PC-3 (cell line): ENCODE measurements at regions not wholly inside any gene's neighbourhood (a gene's known extent, or its start where the extent isn't known, plus 50 kb on each side); places are given as distances from the start of the nearest gene placed in this dataset.

Experiments used
- ATAC-seq: fragments of 200-7000 bp; cut with Tn5 transposase; 2 replicates; pipeline ENCODE4 v1.9.1; 2020; ENCODE audit warnings: mild to moderate bottlenecking, moderate library complexity
- BruUV-seq: library from RNA; stranded (reverse); fragments of 400-500 nt; replicated peaks from 2 replicates; lab custom pipeline; 2021; lab: Mats Ljungman, UMichigan
- CTCF ChIA-PET: fragments of 300-600 bp; sonication (Branson Sonifier 250); formaldehyde crosslinking; loops from one replicate; lab custom pipeline; 2022; ENCODE audit warnings: antibody characterized with exemption; lab: Charles Lee
- POLR2A ChIA-PET: fragments of 300-600 bp; sonication (Branson Sonifier 250); formaldehyde crosslinking; loops from one replicate; lab custom pipeline; 2022; ENCODE audit warnings: antibody characterized with exemption; ENCODE audit not compliant: unreplicated experiment; lab: Charles Lee
- DNase-seq: peaks from one replicate; pipeline ENCODE4 v3.0.0-alpha.2; 2015
- H2AFZ ChIP-seq: fragments of 300-600 bp; sonication (generic); 2 replicates; pipeline ENCODE4 v1.6.0; 2016; ENCODE audit warnings: antibody characterized with exemption, low read length
- H3F3A ChIP-seq: fragments of 300-600 bp; sonication (generic); one replicate; pipeline ENCODE4 v1.6.0; 2017; ENCODE audit warnings: antibody characterized with exemption, low read length, control low read depth, mild to moderate bottlenecking; ENCODE audit not compliant: unreplicated experiment
- H3K27ac ChIP-seq: fragments of 300-600 bp; sonication (generic); 2 replicates; pipeline ENCODE4 v1.5.1; 2016; ENCODE audit warnings: mild to moderate bottlenecking, low read length
- H3K27me3 ChIP-seq: fragments of 300-600 bp; sonication (generic); 2 replicates; pipeline ENCODE4 v1.6.1; 2016; ENCODE audit warnings: low read length, mixed read lengths
- H3K36me3 ChIP-seq: fragments of 300-600 bp; sonication (generic); 2 replicates; pipeline ENCODE4 v1.6.1; 2016; ENCODE audit warnings: low read depth, mixed run types, low read length, mixed read lengths
- H3K4me1 ChIP-seq: fragments of 300-600 bp; sonication (generic); 2 replicates; pipeline ENCODE4 v1.5.1; 2016; ENCODE audit warnings: low read length; ENCODE audit not compliant: insufficient read depth
- H3K4me2 ChIP-seq: fragments of 300-600 bp; sonication (generic); 2 replicates; pipeline ENCODE4 v1.6.0; 2016; ENCODE audit warnings: low read length
- H3K4me3 ChIP-seq: fragments of 300-600 bp; sonication (generic); 2 replicates; pipeline ENCODE4 v1.5.1; 2016; ENCODE audit warnings: mild to moderate bottlenecking, low read length, mixed read lengths
- H3K79me2 ChIP-seq: fragments of 300-600 bp; sonication (generic); 2 replicates; pipeline ENCODE4 v1.6.1; 2017; ENCODE audit warnings: low read length, mixed read lengths
- H3K9ac ChIP-seq: fragments of 300-600 bp; sonication (generic); 2 replicates; pipeline ENCODE4 v1.6.0; 2016; ENCODE audit warnings: mild to moderate bottlenecking, low read length
- H3K9me2 ChIP-seq: fragments of 300-600 bp; sonication (generic); replicated peaks from 2 replicates; pipeline ENCODE4 v1.6.1; 2016; ENCODE audit warnings: mixed run types, low read length, mixed read lengths
- H3K9me3 ChIP-seq: fragments of 300-600 bp; sonication (generic); 2 replicates; pipeline ENCODE4 v1.6.1; 2016; ENCODE audit warnings: low read length, mixed read lengths
- H4K20me1 ChIP-seq: fragments of 300-600 bp; sonication (generic); 2 replicates; pipeline ENCODE4 v1.6.1; 2016; ENCODE audit warnings: low read length, mixed read lengths
- CTCF ChIP-seq: fragments of 300-600 bp; sonication (generic); conservative IDR thresholded peaks from 2 replicates; pipeline ENCODE4 v1.5.1; 2017; ENCODE audit warnings: antibody characterized with exemption, low read depth, mild to moderate bottlenecking, low read length
- EZH2 ChIP-seq: fragments of 300-600 bp; sonication (generic); IDR thresholded peaks from one replicate; pipeline ENCODE4 v1.6.1; 2017; ENCODE audit warnings: antibody characterized with exemption, mild to moderate bottlenecking, low read length; ENCODE audit not compliant: unreplicated experiment
- EZH2phosphoT487 ChIP-seq: fragments of 300-600 bp; sonication (generic); IDR thresholded peaks from 2 replicates; pipeline ENCODE4 v1.6.1; 2018; ENCODE audit warnings: mild to moderate bottlenecking, antibody characterized with exemption, low read length, borderline replicate concordance
- intact Hi-C: fragments of 100-400 bp; cut with micrococcal nuclease; formaldehyde crosslinking; loops from 2 replicates; pipeline ENCODE4 v1.9.0; 2023

- Histone ChIP-seq H3K4me1 (no peaks in the 10 kb centered on the region), H3F3A (no peaks in the 10 kb centered on the region), H3K27ac (no peak overlapping the region), H3K9me3 (no peaks in the 10 kb centered on the region), H3K36me3 (no peaks in the 10 kb centered on the region), H3K4me2 (no peak overlapping the region), H3K9ac (no peak overlapping the region), H3K9me2 (no peaks in the 10 kb centered on the region), H3K79me2 (no peaks in the 10 kb centered on the region), H2AFZ (no peak overlapping the region), H4K20me1 (no peaks in the 10 kb centered on the region), H3K4me3 (no peak overlapping the region), H3K27me3 (peaks cover 77% of the 10 kb centered on the region)
- ATAC-seq (no peak), DNase-seq (no peak)
- CTCF ChIA-PET, result no interaction called here
- TF ChIP-seq EZH2phosphoT487 (no peak), CTCF (no peak), EZH2 (no peak)
- POLR2A ChIA-PET, result no interaction called here
- intact Hi-C loops, result no loop called here
- no TSS peak for BruUV-seq
Observed at GRCh38 chr6:33905071-33905609, 101.3 kb upstream of the MLN start.

- Histone ChIP-seq H3K36me3 (no peaks in the 10 kb centered on the region), H3K9ac (no peak overlapping the region), H3K4me2 (no peak overlapping the region), H3F3A (no peaks in the 10 kb centered on the region), H3K27me3 (peaks cover 77% of the 10 kb centered on the region), H3K79me2 (no peaks in the 10 kb centered on the region), H3K4me3 (no peak overlapping the region), H3K9me2 (no peaks in the 10 kb centered on the region), H4K20me1 (no peaks in the 10 kb centered on the region), H3K27ac (no peak overlapping the region), H3K4me1 (no peaks in the 10 kb centered on the region), H2AFZ (no peak overlapping the region), H3K9me3 (no peaks in the 10 kb centered on the region)
- TF ChIP-seq CTCF (no peak), EZH2 (no peak), EZH2phosphoT487 (no peak)
- ChIA-PET CTCF (interaction anchor here (0.6 kb wide), 1 partner anchor 44 kb away, joined by 3 read pairs; no protein-coding TSS in a partner anchor), POLR2A (no interaction called here)
- ATAC-seq (no peak), DNase-seq (no peak)
- intact Hi-C loops, result no loop called here
- BruUV-seq, result no TSS peak
Observed at GRCh38 chr6:33904747-33905065, 100.9 kb upstream of the MLN start.

GRCh38 chr6:33904050-33904746, 100.4 kb upstream of the MLN start:
- CTCF ChIA-PET, result interaction anchor here (0.6 kb wide), 1 partner anchor 43 kb away, joined by 3 read pairs; no protein-coding TSS in a partner anchor
- POLR2A ChIA-PET, result no interaction called here
- H3K9me3 ChIP-seq, result no peaks in the 10 kb centered on the region
- no peak overlapping the region for H3K4me3 ChIP-seq
- TF ChIP-seq EZH2phosphoT487, result no peak
- TF ChIP-seq EZH2, result no peak
- no peak for TF ChIP-seq CTCF
- H2AFZ ChIP-seq, result no peak overlapping the region
- H3K27ac ChIP-seq, result no peak overlapping the region
- no peak overlapping the region for H3K4me2 ChIP-seq
- no peaks in the 10 kb centered on the region for H3K4me1 ChIP-seq
- H3K9me2 ChIP-seq, result no peaks in the 10 kb centered on the region
- H3K79me2 ChIP-seq, result no peaks in the 10 kb centered on the region
- intact Hi-C loops, result no loop called here
- no TSS peak for BruUV-seq
- H4K20me1 ChIP-seq, result no peaks in the 10 kb centered on the region
- no peaks in the 10 kb centered on the region for H3F3A ChIP-seq
- ATAC-seq (no peak), DNase-seq (no peak)
- H3K27me3 ChIP-seq, result peaks cover 78% of the 10 kb centered on the region
- H3K9ac ChIP-seq, result no peak overlapping the region
- no peaks in the 10 kb centered on the region for H3K36me3 ChIP-seq
